HG03520 (cell line): ENCODE measurements at regions not wholly inside any gene's neighbourhood (a gene's known extent, or its start where the extent isn't known, plus 50 kb on each side); places are given as distances from the start of the nearest gene placed in this dataset.

Experiments used
- ATAC-seq: cut with Tn5 transposase; IDR thresholded peaks from one replicate; pipeline ENCODE4 v1.9.1; 2021; ENCODE audit warnings: mild to moderate bottlenecking, moderate library complexity; ENCODE audit not compliant: unreplicated experiment

- no peak for ATAC-seq
Measured at GRCh38 chr5:155948576-155948975, 378.4 kb upstream of the SGCD start.

GRCh38 chr5:155952486-155953089 lies 374.4 kb upstream of the SGCD start:
- ATAC-seq, result no peak

DNA sequence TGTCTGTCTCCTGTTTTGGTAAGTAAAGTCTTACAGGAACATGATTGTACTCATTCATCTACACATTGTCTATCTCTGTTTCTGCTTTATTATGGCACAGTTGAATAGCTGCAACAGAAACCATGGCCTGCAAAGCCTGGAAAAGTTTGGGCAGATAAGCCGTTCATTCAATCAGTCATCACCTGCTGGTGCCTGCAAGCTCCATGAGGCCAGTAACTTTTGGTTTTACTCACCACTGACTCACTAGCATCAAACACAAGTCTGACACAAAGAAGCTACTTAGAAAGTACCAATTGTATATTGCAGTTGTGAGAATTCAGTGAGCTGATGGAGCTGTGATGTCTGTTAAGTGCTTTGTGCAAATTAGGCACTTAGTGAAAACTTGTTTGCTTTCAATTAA lies 373.6 kb upstream of the SGCD start:
- no peak for ATAC-seq

- no peak for ATAC-seq
Measured at GRCh38 chr5:155954701-155955445, 372.1 kb upstream of the SGCD start.

DNA sequence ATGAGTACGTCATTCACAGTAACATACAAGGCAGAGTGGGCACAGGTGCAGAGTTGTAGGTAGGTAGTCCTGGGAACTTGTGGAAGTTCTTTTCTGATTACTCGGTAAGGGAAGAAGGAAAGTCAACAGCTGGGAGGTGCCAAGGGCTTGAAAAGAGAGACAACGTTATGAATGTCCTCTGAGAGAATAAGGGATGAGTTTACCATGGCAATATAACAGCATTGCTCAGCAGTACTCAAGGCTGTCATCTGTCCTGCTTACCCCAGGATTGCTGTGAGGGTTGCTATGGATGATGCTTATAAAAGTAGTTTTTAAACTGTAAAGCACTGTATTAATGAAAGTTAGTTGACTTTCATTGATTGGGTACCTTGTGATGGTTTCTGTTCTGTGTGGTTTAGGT lies 369.1 kb upstream of the SGCD start:
- no peak for ATAC-seq

GRCh38 chr5:155959082-155959481 lies 367.9 kb upstream of the SGCD start:
- ATAC-seq, result no peak

DNA sequence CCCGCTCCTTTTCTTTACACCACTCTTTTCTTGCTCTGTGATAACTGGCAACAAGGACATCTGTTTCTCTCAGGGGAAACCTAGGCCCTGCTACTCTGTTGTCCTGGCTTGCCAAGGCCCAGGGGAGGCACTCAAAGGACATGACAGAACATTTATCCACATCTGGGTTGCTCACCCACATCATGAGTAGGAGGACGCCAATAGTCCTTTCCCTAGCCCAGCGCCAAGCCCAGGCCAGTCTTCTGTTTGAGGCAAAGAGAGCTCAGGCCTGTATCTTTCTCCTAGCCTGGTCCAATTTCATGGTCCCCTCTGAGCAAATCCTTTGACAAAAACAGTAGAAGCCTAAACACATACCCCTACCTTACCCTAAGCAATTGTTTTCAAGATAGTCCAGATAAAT lies 366.8 kb upstream of the SGCD start:
- no peak for ATAC-seq

DNA sequence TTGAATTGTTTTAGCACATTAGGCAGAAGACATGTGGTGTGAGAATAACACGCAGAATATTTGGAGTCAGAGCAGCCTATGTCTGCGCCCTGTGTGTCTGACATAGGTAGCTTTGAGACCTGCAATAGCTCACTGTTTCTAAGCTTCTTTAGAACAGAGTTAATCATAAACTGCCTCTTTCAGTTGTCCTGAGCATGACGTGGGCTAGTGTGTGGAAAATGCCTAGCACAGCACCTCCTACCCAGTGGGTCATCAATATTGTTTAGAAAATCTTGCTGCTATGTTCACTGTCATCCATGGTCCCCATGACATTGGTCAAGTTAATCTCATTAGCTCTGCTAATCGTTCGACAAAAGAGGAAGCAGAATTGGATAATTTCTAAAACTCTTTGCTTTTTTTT lies 357.4 kb upstream of the SGCD start:
- no peak for ATAC-seq

GRCh38 chr5:155974369-155974768 lies 352.6 kb upstream of the SGCD start:
- no peak for ATAC-seq

DNA sequence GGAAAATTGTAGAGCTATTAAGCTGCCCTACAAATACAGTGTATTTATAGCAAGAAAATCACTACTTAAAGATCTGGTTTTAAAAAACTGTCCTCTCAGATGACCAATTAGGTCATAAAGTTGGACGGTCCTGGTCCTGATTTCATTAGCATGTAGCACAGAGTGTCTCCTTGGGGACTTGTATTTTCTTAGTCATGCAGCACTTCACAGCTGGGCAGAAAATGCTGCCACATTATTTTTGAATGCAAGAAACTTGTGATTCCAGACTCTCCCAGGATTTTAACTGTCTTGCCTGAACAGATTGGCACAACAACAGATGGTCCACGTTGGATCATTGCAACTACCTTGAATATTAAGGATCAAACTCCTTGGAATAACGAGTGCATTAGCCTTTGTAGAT lies 348.1 kb upstream of the SGCD start:
- no peak for ATAC-seq

DNA sequence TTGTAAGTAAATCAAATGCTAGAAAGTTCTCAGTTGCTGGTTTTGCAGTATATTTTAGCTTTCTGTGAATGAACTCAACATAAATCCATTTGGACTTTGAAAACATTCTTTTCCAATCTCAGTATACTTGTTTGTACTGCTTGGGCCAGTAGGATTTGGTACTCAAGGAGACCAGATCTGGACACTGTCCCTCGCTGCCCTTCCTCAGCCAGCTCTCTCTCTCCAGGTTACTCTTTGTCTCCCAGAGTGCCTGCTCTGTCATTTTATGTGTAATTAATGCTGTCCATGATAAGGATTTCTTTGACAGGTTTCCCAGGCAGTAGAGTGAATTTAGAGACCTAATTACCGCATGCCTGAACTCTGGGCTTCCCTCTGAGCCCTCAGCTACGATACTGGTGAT lies 344.6 kb upstream of the SGCD start:
- no peak for ATAC-seq

DNA sequence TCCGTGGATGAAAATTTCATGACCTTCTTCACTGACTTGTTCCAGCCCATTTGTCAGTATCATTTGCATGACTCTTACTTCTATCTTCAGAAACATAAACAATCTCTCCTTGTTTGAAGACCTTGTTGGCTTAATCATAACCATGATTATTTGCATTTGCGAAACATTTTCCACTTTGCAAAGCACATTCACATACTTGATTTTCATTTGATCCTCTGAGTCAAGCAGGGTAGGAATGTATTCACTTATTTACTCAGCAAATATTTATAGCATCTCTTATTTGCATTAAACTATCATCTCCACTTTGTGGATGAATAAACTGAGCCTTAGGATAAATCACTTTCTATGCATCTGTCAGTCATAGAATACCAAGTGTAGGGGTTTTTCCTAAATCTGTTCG lies 343.0 kb upstream of the SGCD start:
- no peak for ATAC-seq

GRCh38 chr5:155987265-155987810 lies 339.6 kb upstream of the SGCD start:
- ATAC-seq, result no peak

DNA sequence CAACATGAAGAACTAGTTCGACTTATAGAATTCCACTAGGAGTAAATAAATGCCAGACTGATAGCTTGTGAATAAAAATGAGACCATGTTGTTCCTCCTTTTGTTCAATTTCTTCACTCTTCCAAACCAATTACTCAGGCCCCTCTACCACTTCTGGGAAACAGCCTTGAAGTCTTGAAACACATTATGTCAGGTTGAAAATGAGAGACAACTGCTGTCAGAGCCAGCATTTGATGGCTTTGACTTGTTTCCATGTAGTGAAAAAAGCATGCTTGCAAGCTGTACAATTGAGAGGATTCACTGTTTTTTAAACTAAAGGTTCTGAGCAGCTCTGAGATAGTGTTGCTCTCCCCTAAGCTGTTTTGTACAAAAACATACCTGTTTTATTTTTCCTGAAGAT lies 337.1 kb upstream of the SGCD start:
- no peak for ATAC-seq

DNA sequence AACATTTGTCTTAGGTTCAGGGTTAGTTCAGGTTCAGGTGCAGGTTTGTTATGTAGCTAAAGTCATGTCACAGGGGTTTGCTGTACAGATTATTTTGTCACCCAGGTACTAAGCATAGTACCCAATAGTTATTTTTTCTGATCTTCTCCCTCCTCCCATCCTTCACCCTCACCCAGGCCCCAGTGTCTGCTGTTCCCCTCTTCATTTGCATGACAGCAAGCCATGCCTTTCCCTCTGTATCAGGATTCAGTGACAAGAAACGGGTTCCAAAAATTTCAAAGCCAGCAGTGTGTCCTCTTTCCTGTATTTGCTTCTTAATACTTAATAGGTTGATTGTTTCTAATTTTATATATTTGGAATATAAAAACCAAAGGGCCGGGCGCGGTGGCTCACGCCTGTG lies 330.8 kb upstream of the SGCD start:
- ATAC-seq, result no peak

GRCh38 chr5:155998257-155998656 lies 328.7 kb upstream of the SGCD start:
- ATAC-seq, result no peak

GRCh38 chr5:156000115-156000514 lies 326.8 kb upstream of the SGCD start:
- ATAC-seq, result no peak

GRCh38 chr5:156004754-156005153 lies 322.2 kb upstream of the SGCD start:
- no peak for ATAC-seq

DNA sequence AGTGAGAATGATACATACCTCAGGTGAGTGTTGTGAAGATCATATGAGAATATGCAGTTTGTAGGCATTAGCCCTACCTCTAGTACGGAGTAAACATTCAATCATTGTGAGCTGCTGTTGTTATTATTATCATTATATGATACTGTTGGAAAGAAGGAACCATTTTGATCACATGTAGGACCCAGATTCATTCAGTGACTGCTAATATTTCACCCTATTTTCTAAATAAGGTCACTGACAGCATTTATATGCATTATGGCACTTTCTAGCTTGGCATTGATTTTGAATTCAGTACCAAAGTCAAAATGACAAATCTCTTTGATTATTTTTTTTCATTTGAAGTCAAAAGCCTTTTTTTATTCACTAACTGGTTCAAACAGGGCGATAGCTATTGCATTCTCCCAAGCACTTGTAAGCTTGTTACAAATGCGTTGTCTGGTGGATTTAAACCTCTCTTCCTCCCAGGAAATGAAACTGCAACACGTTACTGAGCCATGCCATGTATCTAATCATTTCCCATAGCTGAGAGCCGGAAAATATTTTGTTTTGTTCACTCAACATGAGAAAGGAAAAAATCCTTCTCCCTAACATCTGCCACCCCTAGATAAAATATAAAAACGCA lies 320.8 kb upstream of the SGCD start:
- no peak for ATAC-seq

- ATAC-seq, result no peak
Measured at GRCh38 chr5:156008844-156009243, 318.1 kb upstream of the SGCD start.

GRCh38 chr5:156009583-156009982 lies 317.4 kb upstream of the SGCD start:
- no peak for ATAC-seq

DNA sequence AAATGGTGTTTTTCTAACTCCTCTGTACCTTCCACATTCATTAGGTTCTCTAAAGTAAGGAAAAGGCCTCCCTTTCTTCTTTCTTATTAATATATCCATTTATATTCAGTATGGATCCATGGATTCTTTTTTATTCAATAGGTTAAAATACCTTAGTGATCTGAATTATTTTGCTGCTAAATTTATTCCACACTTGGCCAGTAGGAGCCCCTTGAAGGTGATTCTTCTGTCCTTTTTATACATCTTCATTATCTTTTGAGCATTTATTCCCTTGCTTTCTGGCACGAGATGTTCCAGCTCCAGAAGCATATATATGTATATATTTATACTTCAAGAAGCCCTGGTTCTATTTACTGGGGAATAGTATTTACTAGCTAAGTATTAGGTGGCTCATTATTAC lies 311.8 kb upstream of the SGCD start:
- no peak for ATAC-seq
